ENCODE measurements at regions not wholly inside any gene's neighbourhood (a gene's known extent, or its start where the extent isn't known, plus 50 kb on each side); places are given as distances from the start of the nearest gene placed in this dataset.

- Histone ChIP-seq H3K36me3 (ENCODE audit: control insufficient read depth, insufficient read depth, low read length) (no peaks in the 10 kb centered on the region), H3K27me3 (replicated peaks; ENCODE audit: control insufficient read depth, insufficient read depth, low read length) (no peaks in the 10 kb centered on the region), H3K4me3 (replicated peaks; ENCODE audit: low read depth, low read length) (no peak overlapping the region)
- TF ChIP-seq CTCF (IDR thresholded peaks at IDR 0.05; ENCODE audit: insufficient read depth, low read length, poor library complexity, severe bottlenecking), result no peak
- no peak for DNase-seq (ENCODE audit: extremely low read depth, insufficient read length)
Observed at GRCh38 chr22:27050771-27051170, 393.4 kb downstream of the MIAT start.

GRCh38 chr22:27051407-27051806 is 394.0 kb downstream of the MIAT start:
- no peak for DNase-seq (ENCODE audit: extremely low read depth, insufficient read length)
- Histone ChIP-seq H3K36me3 (ENCODE audit: control insufficient read depth, insufficient read depth, low read length) (no peaks in the 10 kb centered on the region), H3K4me3 (replicated peaks; ENCODE audit: low read depth, low read length) (no peak overlapping the region), H3K27me3 (replicated peaks; ENCODE audit: control insufficient read depth, insufficient read depth, low read length) (no peaks in the 10 kb centered on the region)
- no peak for TF ChIP-seq CTCF (IDR thresholded peaks at IDR 0.05; ENCODE audit: insufficient read depth, low read length, poor library complexity, severe bottlenecking)

GRCh38 chr22:27057717-27058116 is 400.3 kb downstream of the MIAT start:
- no peak for TF ChIP-seq CTCF (IDR thresholded peaks at IDR 0.05; ENCODE audit: insufficient read depth, low read length, poor library complexity, severe bottlenecking)
- DNase-seq (ENCODE audit: extremely low read depth, insufficient read length), result no peak
- Histone ChIP-seq H3K27me3 (replicated peaks; ENCODE audit: control insufficient read depth, insufficient read depth, low read length) (no peaks in the 10 kb centered on the region), H3K4me3 (replicated peaks; ENCODE audit: low read depth, low read length) (no peak overlapping the region), H3K36me3 (ENCODE audit: control insufficient read depth, insufficient read depth, low read length) (no peaks in the 10 kb centered on the region)

GRCh38 chr22:27060190-27060589 is 402.8 kb downstream of the MIAT start:
- no peaks in the 10 kb centered on the region for H3K27me3 ChIP-seq (replicated peaks; ENCODE audit: control insufficient read depth, insufficient read depth, low read length)
- no peak for TF ChIP-seq CTCF (IDR thresholded peaks at IDR 0.05; ENCODE audit: insufficient read depth, low read length, poor library complexity, severe bottlenecking)
- no peak for DNase-seq (ENCODE audit: extremely low read depth, insufficient read length)
- H3K4me3 ChIP-seq (replicated peaks; ENCODE audit: low read depth, low read length), result no peak overlapping the region
- H3K36me3 ChIP-seq (ENCODE audit: control insufficient read depth, insufficient read depth, low read length), result no peaks in the 10 kb centered on the region

- Histone ChIP-seq H3K36me3 (ENCODE audit: control insufficient read depth, insufficient read depth, low read length) (no peaks in the 10 kb centered on the region), H3K4me3 (replicated peaks; ENCODE audit: low read depth, low read length) (no peak overlapping the region), H3K27me3 (replicated peaks; ENCODE audit: control insufficient read depth, insufficient read depth, low read length) (no peaks in the 10 kb centered on the region)
- no peak for DNase-seq (ENCODE audit: extremely low read depth, insufficient read length)
- no peak for TF ChIP-seq CTCF (IDR thresholded peaks at IDR 0.05; ENCODE audit: insufficient read depth, low read length, poor library complexity, severe bottlenecking)
Observed at GRCh38 chr22:27062910-27063309, 405.5 kb downstream of the MIAT start.

GRCh38 chr22:27063406-27063805 is 406.0 kb downstream of the MIAT start:
- no peak for TF ChIP-seq CTCF (IDR thresholded peaks at IDR 0.05; ENCODE audit: insufficient read depth, low read length, poor library complexity, severe bottlenecking)
- Histone ChIP-seq H3K4me3 (replicated peaks; ENCODE audit: low read depth, low read length) (no peak overlapping the region), H3K36me3 (ENCODE audit: control insufficient read depth, insufficient read depth, low read length) (no peaks in the 10 kb centered on the region), H3K27me3 (replicated peaks; ENCODE audit: control insufficient read depth, insufficient read depth, low read length) (no peaks in the 10 kb centered on the region)
- no peak for DNase-seq (ENCODE audit: extremely low read depth, insufficient read length)

Measured in GM06990 (cell line).